HG02852 (cell line): ENCODE measurements at regions not wholly inside any gene's neighbourhood (a gene's known extent, or its start where the extent isn't known, plus 50 kb on each side); places are given as distances from the start of the nearest gene placed in this dataset.
"Not testable (repeated sequence)": the region's sequence is repeated elsewhere in the genome, so short reads cannot be mapped to it uniquely, and the experiment has no call there.

Source experiments
- ATAC-seq: cut with Tn5 transposase; IDR thresholded peaks from one replicate; pipeline ENCODE4 v1.9.1; 2021; ENCODE audit warnings: mild to moderate bottlenecking, moderate library complexity; ENCODE audit not compliant: unreplicated experiment

GRCh38 chr10:121355161-121355560 lies 243.1 kb downstream of the FGFR2 start:
- ATAC-seq, result no peak

DNA sequence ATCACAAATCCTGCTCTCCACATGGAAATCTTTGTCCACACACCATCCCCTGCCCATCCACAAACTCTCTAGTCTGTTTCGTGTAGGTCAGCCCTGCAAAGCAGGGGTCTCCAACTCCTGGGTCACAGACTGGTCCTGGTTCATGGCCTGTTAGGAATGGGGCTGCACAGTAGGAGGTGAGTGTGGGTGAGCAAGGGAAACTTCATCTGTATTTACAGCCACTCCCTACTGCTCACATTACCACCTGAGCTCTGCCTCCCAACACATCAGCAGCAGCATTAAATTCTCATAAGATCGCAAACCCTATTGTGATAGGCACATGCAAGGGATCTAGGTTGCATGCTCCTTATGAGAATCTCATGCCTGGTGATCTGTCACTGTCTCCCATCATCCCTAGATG lies 242.1 kb downstream of the FGFR2 start:
- no peak for ATAC-seq

DNA sequence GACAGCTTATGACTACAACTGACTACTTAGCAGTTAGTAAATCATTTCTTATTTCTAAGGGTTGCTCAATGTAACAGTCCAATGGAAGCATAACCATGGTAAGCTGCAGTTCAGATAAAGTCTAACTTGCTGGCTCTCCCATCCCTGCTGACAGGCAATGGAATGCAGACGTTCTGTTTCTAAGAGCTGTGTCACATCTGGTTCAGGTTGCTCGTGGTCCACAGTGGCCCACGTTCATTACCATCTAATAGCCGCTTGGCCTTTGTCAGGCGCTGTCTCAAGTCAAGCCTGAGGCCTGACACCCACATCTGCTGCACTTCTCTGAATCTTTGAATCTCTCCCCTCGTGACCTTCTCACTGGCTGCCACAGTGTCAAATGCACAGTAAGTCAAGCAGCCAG lies 240.8 kb downstream of the FGFR2 start:
- ATAC-seq, result no peak

DNA sequence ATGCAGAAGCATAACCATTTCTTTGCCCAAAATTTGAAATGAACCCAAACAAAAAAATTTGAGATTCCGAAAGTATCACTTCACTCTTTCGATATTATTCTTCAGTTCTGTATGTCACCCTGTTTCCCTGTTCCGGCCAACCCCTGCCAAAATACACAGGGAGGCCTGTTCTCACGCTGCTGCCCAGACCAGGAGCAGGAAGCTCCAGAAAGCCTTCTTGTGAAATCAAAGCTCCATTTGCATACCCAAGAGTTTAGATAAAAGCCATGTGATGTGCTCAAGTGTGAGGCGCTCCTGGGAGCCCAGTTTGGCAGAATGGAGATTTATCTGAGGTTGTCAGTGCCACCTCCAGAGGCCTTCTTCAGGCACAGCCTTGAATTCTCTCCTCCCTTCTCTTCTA lies 236.2 kb downstream of the FGFR2 start:
- no peak for ATAC-seq

DNA sequence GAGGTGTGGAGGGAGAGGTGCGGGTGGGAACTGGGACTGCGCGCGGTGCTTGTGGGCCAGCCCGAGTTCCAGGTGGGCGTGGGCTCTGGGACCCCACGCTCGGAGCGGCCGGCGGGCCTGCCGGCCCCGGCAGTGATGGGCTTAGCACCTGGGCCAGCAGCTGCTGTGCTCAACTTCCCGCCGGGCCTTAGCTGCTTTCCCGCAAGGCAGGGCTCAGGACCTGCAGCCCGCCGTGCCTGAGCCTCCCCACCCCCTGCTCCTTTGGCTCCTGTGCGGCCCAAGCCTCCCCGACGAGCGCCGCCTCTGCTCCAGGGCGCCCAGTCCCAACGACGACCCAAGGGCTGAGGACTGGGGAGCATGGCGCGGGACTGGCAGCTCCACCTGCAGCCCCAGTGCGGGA lies 232.7 kb downstream of the FGFR2 start:
- ATAC-seq, result no peak

DNA sequence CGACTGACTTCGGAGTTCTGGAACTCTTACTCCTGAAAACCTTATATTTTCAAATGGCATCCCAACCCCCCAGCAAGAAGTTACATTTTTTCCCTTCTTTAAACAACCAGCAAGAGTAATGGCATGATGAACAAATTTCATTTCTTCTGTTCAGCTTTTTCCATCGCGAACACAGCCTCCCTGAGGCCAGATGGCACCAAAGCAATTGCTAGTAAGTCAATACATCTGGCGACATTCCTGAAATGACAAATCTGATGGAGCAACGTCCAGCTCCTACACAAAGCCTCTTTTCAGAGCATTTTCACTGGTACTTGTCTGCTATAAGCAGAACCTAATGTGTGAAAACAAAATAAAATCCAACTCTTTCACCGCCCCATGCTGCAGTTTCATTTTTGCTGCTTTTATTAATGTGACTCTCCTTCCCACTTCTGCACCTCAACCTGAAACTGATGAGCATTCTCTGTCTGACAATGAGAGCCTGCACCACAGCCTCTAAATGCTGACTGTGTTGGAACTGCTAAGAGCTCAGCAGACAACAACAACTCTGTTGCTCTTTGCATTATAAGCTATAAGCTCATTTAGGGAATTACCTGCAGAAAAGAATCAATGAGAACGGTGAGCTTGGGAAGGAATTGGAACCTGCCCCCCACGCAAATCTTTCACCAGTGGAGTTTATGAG lies 229.8 kb downstream of the FGFR2 start:
- ATAC-seq, result no peak

- ATAC-seq, result no peak
Measured at GRCh38 chr10:121369616-121370015, 228.6 kb downstream of the FGFR2 start.

- no peak for ATAC-seq
Measured at GRCh38 chr10:121371836-121372235, 226.4 kb downstream of the FGFR2 start.

DNA sequence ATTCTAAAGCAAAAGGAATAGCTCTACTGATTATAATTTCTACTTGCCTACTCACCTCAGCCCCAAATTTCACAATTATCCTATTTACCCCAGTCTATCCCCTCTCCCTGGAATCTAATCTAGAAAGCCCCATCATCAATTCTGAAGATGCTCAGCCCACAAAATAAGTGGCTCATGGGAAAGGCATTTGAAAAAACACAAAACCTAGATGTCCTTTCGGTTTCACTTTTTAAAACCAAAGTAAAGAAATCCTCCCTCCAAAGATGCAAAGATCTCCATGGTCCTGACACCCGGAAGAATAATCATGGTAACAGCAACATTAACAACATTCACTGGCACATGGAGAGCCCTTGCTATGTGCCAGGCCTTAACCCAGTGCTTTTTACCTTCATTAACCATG lies 224.8 kb downstream of the FGFR2 start:
- ATAC-seq, result no peak

DNA sequence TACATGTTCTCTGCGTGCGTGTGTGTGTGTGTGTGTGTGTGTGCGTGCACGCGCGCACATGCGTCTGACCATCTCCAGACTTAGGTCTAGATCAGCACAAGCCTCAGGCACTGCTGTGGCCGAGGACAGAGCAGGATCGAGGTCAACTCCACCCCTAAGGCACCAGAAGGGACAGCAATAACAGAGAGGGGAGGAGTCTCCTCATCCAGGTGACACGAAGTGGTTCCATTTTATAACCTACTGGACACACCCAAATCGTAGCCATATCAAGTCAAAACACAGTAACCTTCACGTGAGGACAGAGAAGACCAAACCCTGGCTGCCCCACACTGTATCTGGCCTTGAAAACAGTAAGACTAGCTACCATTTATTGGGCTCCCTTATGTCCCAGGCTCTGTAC lies 224.1 kb downstream of the FGFR2 start:
- no peak for ATAC-seq

GRCh38 chr10:121375172-121375571 lies 223.1 kb downstream of the FGFR2 start:
- no peak for ATAC-seq

DNA sequence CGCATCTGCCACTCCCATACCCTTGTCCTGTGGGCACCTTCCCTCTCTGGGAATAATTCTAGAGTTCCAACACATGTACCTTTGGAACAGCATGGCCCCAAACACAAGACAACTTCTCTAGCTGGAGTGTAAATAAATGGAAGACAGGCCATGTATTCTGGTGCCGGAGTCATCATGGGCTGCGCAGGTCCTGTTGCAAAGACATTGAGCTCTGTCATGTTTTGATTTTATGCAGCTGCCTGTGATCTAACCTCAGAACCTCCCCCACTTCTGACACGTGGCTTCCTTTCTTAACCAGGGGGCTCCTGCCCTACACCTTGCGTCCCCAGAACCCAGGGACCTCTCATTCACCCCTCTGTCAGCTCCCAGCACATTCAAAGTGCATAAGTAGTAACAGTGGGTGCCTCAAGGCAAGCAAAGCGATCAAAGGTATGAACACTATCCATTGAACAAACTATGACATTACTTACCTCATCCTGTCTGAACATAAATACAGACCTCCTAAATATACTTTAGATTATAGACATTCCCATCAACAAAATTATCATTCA lies 219.9 kb downstream of the FGFR2 start:
- no peak for ATAC-seq

DNA sequence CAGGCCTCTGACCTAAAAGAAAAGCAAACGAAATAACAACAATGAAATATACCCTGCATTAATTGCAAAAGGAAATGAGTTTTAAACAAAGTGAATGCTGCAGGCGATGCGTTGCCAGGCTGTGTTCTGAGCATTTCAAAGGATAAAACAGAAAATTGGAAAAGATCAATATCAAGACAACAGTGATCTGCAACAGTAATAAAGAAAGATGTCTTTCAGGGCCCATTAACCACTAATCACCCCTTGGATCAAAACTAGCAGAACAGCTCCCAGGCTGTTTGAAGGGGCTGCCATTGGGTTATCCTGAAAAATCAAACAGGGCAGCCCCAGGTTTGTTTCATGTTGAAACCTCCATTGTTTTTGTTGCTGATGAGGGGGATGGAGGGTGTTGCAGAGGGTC lies 219.2 kb downstream of the FGFR2 start:
- no peak for ATAC-seq

DNA sequence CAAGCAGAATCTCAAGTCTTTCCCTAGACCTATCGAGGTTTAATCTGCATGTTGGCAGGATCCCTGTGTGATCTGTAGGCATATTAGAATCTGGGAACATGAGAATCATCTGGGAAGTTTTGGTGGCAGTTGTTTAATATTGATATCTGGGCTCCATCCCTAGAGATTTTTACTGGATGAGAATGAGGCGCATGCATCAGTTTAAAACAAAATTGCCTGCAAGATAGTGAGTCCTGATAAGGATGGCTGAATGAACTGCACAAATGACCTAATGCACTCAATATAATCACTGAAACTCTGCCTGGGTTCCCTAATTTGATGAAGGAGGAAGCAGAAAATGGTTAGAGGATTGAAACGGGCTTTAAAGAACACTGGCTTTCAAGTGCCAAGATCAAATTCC lies 218.0 kb downstream of the FGFR2 start:
- ATAC-seq, result no peak

DNA sequence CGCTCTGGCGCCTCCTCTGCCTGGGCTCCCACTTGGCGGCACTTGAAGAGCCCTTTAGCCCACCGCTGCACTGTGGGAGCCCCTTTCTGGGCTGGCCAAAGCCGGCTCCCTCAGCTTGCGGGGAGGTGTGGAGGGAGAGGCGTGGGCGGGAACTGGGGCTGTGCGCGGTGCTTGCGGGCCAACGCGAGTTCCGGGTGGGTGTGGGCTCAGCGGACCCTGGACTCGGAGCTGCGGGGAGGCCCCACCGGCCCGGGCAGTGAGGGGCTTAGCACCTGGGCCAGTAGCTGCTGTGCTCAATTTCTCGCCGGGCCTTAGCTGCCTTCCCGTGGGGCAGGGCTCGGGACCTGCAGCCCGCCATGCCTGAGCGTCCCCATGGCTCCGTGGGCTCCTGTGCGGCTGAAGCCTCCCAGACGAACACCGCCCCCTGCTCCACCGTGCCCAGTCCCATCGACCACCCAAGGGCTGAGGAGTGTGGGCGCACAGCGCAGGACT lies 216.2 kb downstream of the FGFR2 start:
- not testable (repeated sequence) for ATAC-seq

DNA sequence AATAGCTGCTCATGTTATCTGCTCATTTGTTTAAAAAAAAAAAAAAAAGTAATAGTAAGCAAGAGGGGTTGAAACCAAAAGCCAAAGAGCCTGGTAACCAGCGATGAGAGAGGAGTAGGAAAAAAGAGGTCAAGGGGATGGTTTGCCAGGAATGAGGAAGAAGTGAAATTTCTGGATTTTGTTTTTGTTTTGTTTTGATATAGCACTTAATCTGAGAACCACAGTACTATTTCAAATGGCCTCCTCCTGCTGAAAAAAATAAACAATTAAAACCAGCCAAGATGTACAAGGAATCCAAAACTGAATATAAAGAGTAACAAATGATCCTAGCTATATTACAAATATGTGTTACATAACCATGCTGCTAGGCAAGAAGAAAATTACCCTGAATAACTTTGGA lies 213.1 kb downstream of the FGFR2 start:
- ATAC-seq, result no peak

GRCh38 chr10:121392657-121393056 lies 205.6 kb downstream of the FGFR2 start:
- no peak for ATAC-seq

GRCh38 chr10:121393522-121393921 lies 204.7 kb downstream of the FGFR2 start:
- no peak for ATAC-seq

GRCh38 chr10:121400507-121400906 lies 197.7 kb downstream of the FGFR2 start:
- not testable (repeated sequence) for ATAC-seq

- ATAC-seq, result no peak
Measured at GRCh38 chr10:121403527-121403926, 194.7 kb downstream of the FGFR2 start.

GRCh38 chr10:121404611-121405010 lies 193.6 kb downstream of the FGFR2 start:
- ATAC-seq, result no peak

GRCh38 chr10:121405096-121405495 lies 193.1 kb downstream of the FGFR2 start:
- no peak for ATAC-seq

GRCh38 chr10:121405549-121405948 lies 192.7 kb downstream of the FGFR2 start:
- no peak for ATAC-seq
